ENCODE measurements at regions not wholly inside any gene's neighbourhood (a gene's known extent, or its start where the extent isn't known, plus 50 kb on each side); places are given as distances from the start of the nearest gene placed in this dataset.

DNA sequence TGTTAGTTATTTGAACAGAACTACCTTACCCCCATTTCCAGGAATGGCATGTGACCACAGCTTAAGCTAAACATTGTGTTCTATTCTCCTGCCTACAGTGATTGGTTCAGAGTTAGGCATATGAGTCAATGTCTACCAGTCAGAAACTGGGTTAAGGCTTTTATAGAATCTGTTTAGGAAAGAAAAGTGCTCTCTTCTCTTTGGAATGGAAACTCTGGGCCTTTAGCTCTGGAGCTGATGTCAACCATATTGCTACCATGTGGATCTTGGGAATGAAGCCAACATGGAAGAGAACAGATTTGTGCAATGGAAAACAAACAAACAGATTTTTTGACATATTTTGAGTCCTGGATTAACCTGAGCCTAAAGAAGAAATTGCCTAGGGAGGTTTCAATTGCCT, 488.9 kb upstream of the TNC start:
- H3K27ac Mint-ChIP-seq = no peak overlapping the region
- Histone ChIP-seq H3K27me3 (ENCODE audit: control insufficient read depth, insufficient read depth, low read length, poor library complexity, severe bottlenecking) (peaks cover 8% of the 10 kb centered on the region), H3K9ac (ENCODE audit: extremely low read depth, low read length, poor library complexity, severe bottlenecking) (no peak overlapping the region), H3K9me3 (ENCODE audit: control insufficient read depth, low read length) (no peaks in the 10 kb centered on the region), H3K36me3 (ENCODE audit: control insufficient read depth, insufficient read depth, low read length) (no peaks in the 10 kb centered on the region), H3K4me3 (ENCODE audit: low read length) (no peak overlapping the region), H3K27ac (ENCODE audit: low read depth, low read length) (no peak overlapping the region), H3K4me1 (ENCODE audit: control insufficient read depth, insufficient read depth, low read length) (peaks cover 4% of the 10 kb centered on the region)
- H3K9me3 Mint-ChIP-seq = no peaks in the 10 kb centered on the region
- H3K27me3 Mint-ChIP-seq (ENCODE audit: insufficient read depth) = peaks cover 10% of the 10 kb centered on the region
- H3K4me1 Mint-ChIP-seq = peaks cover 1% of the 10 kb centered on the region
- TF ChIP-seq, protein P1, sequence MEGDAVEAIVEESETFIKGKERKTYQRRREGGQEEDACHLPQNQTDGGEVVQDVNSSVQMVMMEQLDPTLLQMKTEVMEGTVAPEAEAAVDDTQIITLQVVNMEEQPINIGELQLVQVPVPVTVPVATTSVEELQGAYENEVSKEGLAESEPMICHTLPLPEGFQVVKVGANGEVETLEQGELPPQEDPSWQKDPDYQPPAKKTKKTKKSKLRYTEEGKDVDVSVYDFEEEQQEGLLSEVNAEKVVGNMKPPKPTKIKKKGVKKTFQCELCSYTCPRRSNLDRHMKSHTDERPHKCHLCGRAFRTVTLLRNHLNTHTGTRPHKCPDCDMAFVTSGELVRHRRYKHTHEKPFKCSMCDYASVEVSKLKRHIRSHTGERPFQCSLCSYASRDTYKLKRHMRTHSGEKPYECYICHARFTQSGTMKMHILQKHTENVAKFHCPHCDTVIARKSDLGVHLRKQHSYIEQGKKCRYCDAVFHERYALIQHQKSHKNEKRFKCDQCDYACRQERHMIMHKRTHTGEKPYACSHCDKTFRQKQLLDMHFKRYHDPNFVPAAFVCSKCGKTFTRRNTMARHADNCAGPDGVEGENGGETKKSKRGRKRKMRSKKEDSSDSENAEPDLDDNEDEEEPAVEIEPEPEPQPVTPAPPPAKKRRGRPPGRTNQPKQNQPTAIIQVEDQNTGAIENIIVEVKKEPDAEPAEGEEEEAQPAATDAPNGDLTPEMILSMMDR (conservative IDR thresholded peaks at IDR 0.05) = no peak
- no peaks in the 10 kb centered on the region for H3K36me3 Mint-ChIP-seq (ENCODE audit: low read depth)
- H3K4me3 Mint-ChIP-seq = no peak overlapping the region
- no peak for DNase-seq

DNA sequence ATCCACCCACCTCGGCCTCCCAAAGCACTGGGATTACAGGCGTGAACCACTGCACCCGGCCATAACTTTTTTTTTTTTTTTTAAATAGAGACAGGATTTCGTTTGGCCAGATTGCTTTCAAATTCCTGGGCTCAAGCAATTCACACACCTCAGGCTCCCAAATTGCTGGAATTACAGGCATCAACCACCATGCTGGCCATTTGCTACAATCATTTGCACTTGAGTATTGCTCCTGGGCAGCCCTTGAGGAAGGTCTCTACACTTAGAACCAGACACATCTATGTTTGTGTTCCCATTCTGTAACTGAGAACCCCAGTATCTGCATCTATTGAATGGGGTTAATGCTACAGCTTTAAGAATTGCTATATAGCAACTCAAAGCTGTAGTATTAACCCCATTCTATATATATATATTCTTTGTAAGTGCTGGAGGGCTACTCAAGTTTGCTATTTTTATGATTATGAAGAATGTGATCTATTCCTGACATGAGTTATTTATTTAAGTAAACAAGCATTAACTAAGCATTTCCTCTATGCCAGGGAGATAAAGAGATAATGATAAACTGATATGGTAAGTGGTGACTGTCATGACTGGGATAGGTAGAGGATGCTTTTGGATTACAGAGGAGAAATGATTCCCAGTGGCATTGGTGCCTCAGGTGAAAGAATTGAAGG, 496.5 kb upstream of the TNC start:
- no peaks in the 10 kb centered on the region for H3K4me1 ChIP-seq (ENCODE audit: control insufficient read depth, insufficient read depth, low read length)
- no peaks in the 10 kb centered on the region for H3K9me3 ChIP-seq (ENCODE audit: control insufficient read depth, low read length)
- H3K27me3 Mint-ChIP-seq (ENCODE audit: insufficient read depth) = peaks cover 20% of the 10 kb centered on the region
- no peaks in the 10 kb centered on the region for H3K9me3 Mint-ChIP-seq
- no peak overlapping the region for H3K9ac ChIP-seq (ENCODE audit: extremely low read depth, low read length, poor library complexity, severe bottlenecking)
- H3K4me3 ChIP-seq (ENCODE audit: low read length) = no peak overlapping the region
- H3K36me3 Mint-ChIP-seq (ENCODE audit: low read depth) = no peaks in the 10 kb centered on the region
- H3K4me1 Mint-ChIP-seq = no peaks in the 10 kb centered on the region
- no peak overlapping the region for H3K27ac Mint-ChIP-seq
- TF ChIP-seq, protein P1 (conservative IDR thresholded peaks at IDR 0.05) = no peak
- peaks cover 12% of the 10 kb centered on the region for H3K27me3 ChIP-seq (ENCODE audit: control insufficient read depth, insufficient read depth, low read length, poor library complexity, severe bottlenecking)
- H3K4me3 Mint-ChIP-seq = no peak overlapping the region
- no peaks in the 10 kb centered on the region for H3K36me3 ChIP-seq (ENCODE audit: control insufficient read depth, insufficient read depth, low read length)
- no peak overlapping the region for H3K27ac ChIP-seq (ENCODE audit: low read depth, low read length)
- DNase-seq = no peak
- WGBS, 2 experiments (ENCODE audit: insufficient coverage in 1 of 2, insufficient read length in 1 of 2) = 88 to 93% methylated on average over 4 of the region's 4 CpGs

DNA sequence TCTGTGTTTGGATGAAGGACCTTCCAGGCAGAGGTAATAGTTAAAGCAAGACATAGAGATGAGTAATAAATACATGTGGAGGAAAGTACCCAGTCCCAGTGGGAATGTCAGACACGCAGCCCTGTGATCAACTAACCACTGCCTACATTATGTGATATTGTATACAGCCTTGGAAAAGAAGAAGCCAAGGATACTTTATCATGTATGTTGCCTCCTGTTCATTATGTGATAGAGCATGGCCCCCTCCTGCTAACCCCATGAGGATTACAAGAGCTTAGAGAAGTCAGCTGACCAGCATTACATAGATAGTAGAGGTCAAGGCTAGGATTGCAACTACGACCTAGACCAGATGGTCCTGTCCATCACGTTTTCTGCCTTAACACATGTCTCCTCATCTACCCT, 497.0 kb upstream of the TNC start:
- 90 to 100% methylated on average over 3 of the region's 3 CpGs for whole genome bisulfite sequencing, 2 experiments (ENCODE audit: insufficient coverage in 1 of 2, insufficient read length in 1 of 2)
- Mint-ChIP-seq H3K9me3 (peaks cover under 1% of the 10 kb centered on the region), H3K27ac (no peak overlapping the region)

More for the DNA sequence above, 497.0 kb upstream of the TNC start:
- H3K27me3 ChIP-seq (ENCODE audit: control insufficient read depth, insufficient read depth, low read length, poor library complexity, severe bottlenecking) = peaks cover 12% of the 10 kb centered on the region
- H3K27ac ChIP-seq (ENCODE audit: low read depth, low read length) = no peak overlapping the region
- no peak overlapping the region for H3K4me3 ChIP-seq (ENCODE audit: low read length)
- H3K36me3 Mint-ChIP-seq (ENCODE audit: low read depth) = no peaks in the 10 kb centered on the region
- no peak overlapping the region for H3K9ac ChIP-seq (ENCODE audit: extremely low read depth, low read length, poor library complexity, severe bottlenecking)
- no peak overlapping the region for H3K4me3 Mint-ChIP-seq
- DNase-seq = no peak
- H3K4me1 ChIP-seq (ENCODE audit: control insufficient read depth, insufficient read depth, low read length) = no peaks in the 10 kb centered on the region
- H3K4me1 Mint-ChIP-seq = no peaks in the 10 kb centered on the region
- H3K27me3 Mint-ChIP-seq (ENCODE audit: insufficient read depth) = peaks cover 20% of the 10 kb centered on the region
- TF ChIP-seq, protein P1 (conservative IDR thresholded peaks at IDR 0.05) = no peak
- H3K9me3 ChIP-seq (ENCODE audit: control insufficient read depth, low read length) = no peaks in the 10 kb centered on the region
- no peaks in the 10 kb centered on the region for H3K36me3 ChIP-seq (ENCODE audit: control insufficient read depth, insufficient read depth, low read length)

Data from endodermal cell (in vitro differentiated cells).